IMR-90 (cell line): ENCODE measurements at regions not wholly inside any gene's neighbourhood (a gene's known extent, or its start where the extent isn't known, plus 50 kb on each side); places are given as distances from the start of the nearest gene placed in this dataset.

Source experiments
- ATAC-seq: fragments of 200-7000 bp; cut with Tn5 transposase; 2 replicates; pipeline ENCODE4 v1.9.1; 2020; ENCODE audit warnings: low read depth, mild to moderate bottlenecking, moderate library complexity
- BruUV-seq: library from RNA; stranded (reverse); fragments of 400-500 nt; replicated peaks from 2 replicates; lab custom pipeline; 2021; lab: Mats Ljungman, UMichigan
- CTCF ChIA-PET: fragments of 300-600 bp; formaldehyde crosslinking; extraction: SDS; loops from one replicate; lab custom pipeline; 2021; ENCODE audit warnings: antibody characterized with exemption; lab: Yijun Ruan, JAX
- POLR2A ChIA-PET: fragments of 300-600 bp; sonication (Branson Sonifier 250); formaldehyde crosslinking; loops from one replicate; lab custom pipeline; 2022; ENCODE audit warnings: antibody characterized with exemption; ENCODE audit not compliant: unreplicated experiment; lab: Charles Lee
- DNase-seq: peaks from one replicate; pipeline ENCODE4 v3.0.0; 2013
- H2AFZ ChIP-seq: replicated peaks from 2 replicates; pipeline ENCODE3; 2013; ENCODE audit warnings: low read length, mild to moderate bottlenecking; ENCODE audit not compliant: poor library complexity
- H2AK5ac ChIP-seq: 2 replicates; pipeline ENCODE4 v1.6.1; 2013; ENCODE audit warnings: low read depth, low read length, inconsistent platforms
- H2AK9ac ChIP-seq: replicated peaks from 2 replicates; pipeline ENCODE3; 2013; ENCODE audit warnings: mild to moderate bottlenecking, low read depth, low read length, moderate library complexity; ENCODE audit not compliant: poor library complexity
- H2BK120ac ChIP-seq: 2 replicates; pipeline ENCODE4 v1.6.1; 2013; ENCODE audit warnings: low read depth, low read length, inconsistent platforms
- H2BK15ac ChIP-seq: 3 replicates; pipeline ENCODE4 v1.6.1; 2013; ENCODE audit warnings: low read depth, low read length, inconsistent platforms
- H2BK20ac ChIP-seq: 2 replicates; pipeline ENCODE4 v1.6.1; 2013; ENCODE audit warnings: low read depth, mild to moderate bottlenecking, inconsistent platforms, low read length, moderate library complexity
- H2BK5ac ChIP-seq: 2 replicates; pipeline ENCODE4 v1.6.1; 2013; ENCODE audit warnings: mild to moderate bottlenecking, low read depth, low read length, inconsistent platforms; ENCODE audit not compliant: poor library complexity, severe bottlenecking
- H3K14ac ChIP-seq: replicated peaks from 2 replicates; pipeline ENCODE4 v1.6.1; 2013; ENCODE audit warnings: low read depth, low read length, inconsistent platforms
- H3K18ac ChIP-seq: 2 replicates; pipeline ENCODE4 v1.6.1; 2013; ENCODE audit warnings: low read depth, low read length, control low read depth
- H3K23ac ChIP-seq: 2 replicates; pipeline ENCODE4 v1.6.1; 2013; ENCODE audit warnings: low read depth, low read length, inconsistent platforms
- H3K27ac ChIP-seq: 2 replicates; pipeline ENCODE4 v1.5.1; 2013; ENCODE audit warnings: mild to moderate bottlenecking, control low read depth, low read length; ENCODE audit not compliant: insufficient read depth
- H3K27me3 ChIP-seq: 2 replicates; pipeline ENCODE4 v1.6.1; 2013; ENCODE audit warnings: low read length; ENCODE audit not compliant: control insufficient read depth, insufficient read depth
- H3K36me3 ChIP-seq: 2 replicates; pipeline ENCODE4 v1.6.1; 2013; ENCODE audit warnings: low read length, mixed read lengths; ENCODE audit not compliant: control insufficient read depth, insufficient read depth
- H3K4ac ChIP-seq: 2 replicates; pipeline ENCODE4 v1.6.1; 2013; ENCODE audit warnings: low read depth, low read length, inconsistent platforms
- H3K4me1 ChIP-seq: 2 replicates; pipeline ENCODE4 v1.6.1; 2013; ENCODE audit warnings: low read length, mixed read lengths; ENCODE audit not compliant: control insufficient read depth, insufficient read depth
- H3K4me2 ChIP-seq: 2 replicates; pipeline ENCODE4 v1.6.1; 2013; ENCODE audit warnings: low read depth, mild to moderate bottlenecking, control low read depth, low read length, moderate library complexity
- H3K4me3 ChIP-seq: 2 replicates; pipeline ENCODE4 v1.5.1; 2013; ENCODE audit warnings: low read depth, mild to moderate bottlenecking, control low read depth, low read length, moderate library complexity; ENCODE audit not compliant: insufficient read depth
- H3K56ac ChIP-seq: 2 replicates; pipeline ENCODE4 v1.6.1; 2013; ENCODE audit warnings: low read length, inconsistent platforms; ENCODE audit not compliant: insufficient read depth; ENCODE audit errors: extremely low read depth
- H3K79me1 ChIP-seq, 2 experiments: 2 replicates each; pipeline ENCODE4 v1.6.1; 2013; ENCODE audit warnings: low read length in 2 of 2, inconsistent platforms in 1 of 2, low read depth in 1 of 2
- H3K9ac ChIP-seq: 2 replicates; pipeline ENCODE4 v1.6.1; 2013; ENCODE audit warnings: low read depth, low read length, control low read depth
- H3K9me1 ChIP-seq: 2 replicates; pipeline ENCODE4 v1.6.1; 2013; ENCODE audit warnings: low read length, inconsistent platforms; ENCODE audit not compliant: insufficient read depth
- H3K9me3 ChIP-seq: 2 replicates; pipeline ENCODE4 v1.6.1; 2013; ENCODE audit warnings: low read length; ENCODE audit not compliant: control insufficient read depth, insufficient read depth
- H4K20me1 ChIP-seq: 2 replicates; pipeline ENCODE4 v1.6.1; 2013; ENCODE audit warnings: low read length, inconsistent platforms; ENCODE audit not compliant: insufficient read depth
- H4K5ac ChIP-seq: 2 replicates; pipeline ENCODE4 v1.6.1; 2013; ENCODE audit warnings: mild to moderate bottlenecking, low read depth, low read length, control low read depth
- H4K8ac ChIP-seq, 2 experiments: 2 replicates each; pipeline ENCODE4 v1.6.1; 2013; ENCODE audit warnings: low read depth in 2 of 2, low read length in 2 of 2, control low read depth in 1 of 2, inconsistent platforms in 1 of 2
- H4K91ac ChIP-seq: 2 replicates; pipeline ENCODE4 v1.6.1; 2013; ENCODE audit warnings: low read depth, low read length, inconsistent platforms; ENCODE audit not compliant: insufficient read depth
- BHLHE40 ChIP-seq: fragments of 150-350 bp; IDR thresholded peaks from 2 replicates; pipeline ENCODE4 v1.6.1; 2016; ENCODE audit warnings: mild to moderate bottlenecking, low read depth, low read length
- CTCF ChIP-seq: conservative IDR thresholded peaks from 2 replicates; pipeline ENCODE4 v1.5.1; 2012; ENCODE audit warnings: mild to moderate bottlenecking, low read depth, low read length, improper control_type of control experiment
- MXI1 ChIP-seq: IDR thresholded peaks from 2 replicates; pipeline ENCODE4 v1.6.1; 2012; ENCODE audit warnings: low read depth, mild to moderate bottlenecking, low read length, moderate library complexity, borderline replicate concordance
- NFE2L2 ChIP-seq: fragments of 150-350 bp; IDR thresholded peaks from 2 replicates; pipeline ENCODE4 v1.6.1; 2016; ENCODE audit warnings: low read depth, mild to moderate bottlenecking, low read length
- POLR2A ChIP-seq: IDR thresholded peaks from 2 replicates; pipeline ENCODE4 v1.6.1; 2012; ENCODE audit warnings: mild to moderate bottlenecking, low read depth, low read length
- RFX5 ChIP-seq: IDR thresholded peaks from 2 replicates; pipeline ENCODE4 v1.8.0; 2012; ENCODE audit warnings: low read depth, mild to moderate bottlenecking, low read length, moderate library complexity
- WGBS, 2 experiments: methylation state at CpG; one replicate each; pipeline versions ENCODE4 v1.1.5 to v1.1.7; 2013; ENCODE audit warnings: missing lambda C conversion rate in 2 of 2; ENCODE audit not compliant: insufficient read length in 1 of 2; ENCODE audit errors: extremely low coverage in 2 of 2; 5-methylcytosine and 5-hydroxymethylcytosine counted together
- dilution Hi-C: fragments of 300-500 bp; cut with HindIII; formaldehyde crosslinking; loops from one replicate; pipeline ENCODE4 v1.14.3; 2018; ENCODE audit warnings: low sequenced_read_pairs; ENCODE audit not compliant: unreplicated experiment
- in situ Hi-C: fragments of 300-500 bp; cut with MboI; formaldehyde crosslinking; loops from 3 replicates; pipeline ENCODE4 v1.14.3; 2019; ENCODE audit warnings: low sequenced_read_pairs, inconsistent platforms, mixed read lengths
- intact Hi-C: fragments of 100-400 bp; cut with micrococcal nuclease; formaldehyde crosslinking; loops from 2 replicates; pipeline ENCODE4 v1.10.0; 2022

GRCh38 chr4:26175006-26175786 lies 145.6 kb upstream of the RBPJ start (continued):
- no peak for TF ChIP-seq RFX5
- TF ChIP-seq BHLHE40: no peak

GRCh38 chr4:26175905-26176470 lies 144.8 kb upstream of the RBPJ start:
- H3K4ac ChIP-seq: peak overlapping the region; percentile 89
- peak overlapping the region; percentile 66; the same call in 2 of the 3 replicates for H2BK15ac ChIP-seq
- no peaks in the 10 kb centered on the region for H4K20me1 ChIP-seq
- no TSS peak for BruUV-seq
- CTCF ChIA-PET: interaction anchor here (2.1 kb wide), 1 partner anchor 154 kb away, joined by 4 read pairs; no protein-coding TSS in a partner anchor
- DNase-seq: no peak
- peak overlapping the region; percentile 79; the same call in 1 of the 2 replicates for H3K23ac ChIP-seq
- peak overlapping the region; percentile 80 for H3K18ac ChIP-seq
- dilution Hi-C loops (no loop called here), in situ Hi-C loops (loop anchor here (10.0 to 25.0 kb wide), 2 partner anchors 149 to 836 kb away; partner anchors contain the start of gene RBPJ), intact Hi-C loops (loop anchor here (1.0 kb wide), 1 partner anchor 146 kb away; no protein-coding TSS in a partner anchor)
- H3K27me3 ChIP-seq: no peaks in the 10 kb centered on the region
- no peak for ATAC-seq
- H3K36me3 ChIP-seq: no peaks in the 10 kb centered on the region
- H3K9me1 ChIP-seq: peaks cover 25% of the 10 kb centered on the region
- peak overlapping the region; percentile 87 for H2BK120ac ChIP-seq
- H3K9ac ChIP-seq: no peak overlapping the region
- no peak overlapping the region; the same call in 1 of the 2 replicates for H3K14ac ChIP-seq
- peak overlapping the region; percentile 91 for H2BK20ac ChIP-seq
- TF ChIP-seq RFX5 (no peak), POLR2A (no peak), NFE2L2 (no peak), CTCF (no peak), MXI1 (no peak)
- no peaks in the 10 kb centered on the region for H3K9me3 ChIP-seq
- H4K5ac ChIP-seq: peak overlapping the region; percentile 73
- H3K27ac ChIP-seq: no peak overlapping the region; the same call in 1 of the 2 replicates
- H2AFZ ChIP-seq: no peak overlapping the region
- H3K4me2 ChIP-seq: no peak overlapping the region
- H2BK5ac ChIP-seq: peak overlapping the region; percentile 77
- H3K56ac ChIP-seq: 0 out of 2 replicates have a peak overlapping the region, but pooled peaks have one; percentile 5
- no CpG with 5 or more reads among the region's 4 CpGs for WGBS, 2 experiments
- peaks cover 28% of the 10 kb centered on the region for H3K4me1 ChIP-seq
- peaks cover 0 to 3% of the 10 kb centered on the region in 2 experiments; a peak in 1 of 4 replicates for H3K79me1 ChIP-seq
- H2AK9ac ChIP-seq: no peak overlapping the region
- H3K4me3 ChIP-seq: no peak overlapping the region
- peak overlapping the region; percentile 96 for H2AK5ac ChIP-seq
- POLR2A ChIA-PET: no interaction called here
- H4K8ac ChIP-seq: peak overlapping the region; percentile 30 to 79; a peak in 3 of 4 replicates
- peak overlapping the region; percentile 73 for H4K91ac ChIP-seq
